ENCODE measurements at regions not wholly inside any gene's neighbourhood (a gene's known extent, or its start where the extent isn't known, plus 50 kb on each side); places are given as distances from the start of the nearest gene placed in this dataset.

- Histone ChIP-seq H3K4me1 (replicated peaks) (no peaks in the 10 kb centered on the region), H3K4me3 (no peak overlapping the region), H3K27ac (no peak overlapping the region), H3K36me3 (no peaks in the 10 kb centered on the region), H3K27me3 (replicated peaks; ENCODE audit: insufficient read depth) (no peaks in the 10 kb centered on the region), H3K9me3 (no peaks in the 10 kb centered on the region)
- intact Hi-C loops (cut with DNase I) = no loop called here
- no peak for DNase-seq (ENCODE audit: low spot score)
- TF ChIP-seq POLR2A (IDR thresholded peaks at IDR 0.05) = no peak
- TF ChIP-seq CTCF (IDR thresholded peaks at IDR 0.05) = no peak
- TF ChIP-seq POLR2AphosphoS5 (IDR thresholded peaks at IDR 0.05) = no peak
- WGBS = 31% methylated on average over 15 of the region's 17 CpGs
These were observed 110.3 kb downstream of the HMX1 start for GRCh38 chr4:8761167-8761823.

- DNase-seq (ENCODE audit: low spot score) = no peak
- Histone ChIP-seq H3K9me3 (no peaks in the 10 kb centered on the region), H3K36me3 (no peaks in the 10 kb centered on the region), H3K27me3 (replicated peaks; ENCODE audit: insufficient read depth) (no peaks in the 10 kb centered on the region), H3K4me3 (no peak overlapping the region), H3K4me1 (replicated peaks) (no peaks in the 10 kb centered on the region), H3K27ac (no peak overlapping the region)
- intact Hi-C loops (cut with DNase I) = no loop called here
- 72% methylated on average over 11 of the region's 11 CpGs for WGBS
- TF ChIP-seq POLR2AphosphoS5 (IDR thresholded peaks at IDR 0.05) (no peak), CTCF (IDR thresholded peaks at IDR 0.05) (no peak), POLR2A (IDR thresholded peaks at IDR 0.05) (no peak)
These were observed 111.1 kb downstream of the HMX1 start for GRCh38 chr4:8760561-8760960.

GRCh38 chr4:8759987-8760386 lies 111.7 kb downstream of the HMX1 start:
- TF ChIP-seq CTCF (IDR thresholded peaks at IDR 0.05) = no peak
- no peak for TF ChIP-seq POLR2AphosphoS5 (IDR thresholded peaks at IDR 0.05)
- no peak for TF ChIP-seq POLR2A (IDR thresholded peaks at IDR 0.05)
- H3K36me3 ChIP-seq = no peaks in the 10 kb centered on the region
- no peak overlapping the region for H3K4me3 ChIP-seq
- DNase-seq (ENCODE audit: low spot score) = no peak
- no peaks in the 10 kb centered on the region for H3K27me3 ChIP-seq (replicated peaks; ENCODE audit: insufficient read depth)
- 76% methylated on average over 19 of the region's 19 CpGs for WGBS
- H3K9me3 ChIP-seq = no peaks in the 10 kb centered on the region
- H3K27ac ChIP-seq = no peak overlapping the region
- intact Hi-C loops (cut with DNase I) = no loop called here
- H3K4me1 ChIP-seq (replicated peaks) = no peaks in the 10 kb centered on the region

- TF ChIP-seq POLR2AphosphoS5 (IDR thresholded peaks at IDR 0.05) (no peak), POLR2A (IDR thresholded peaks at IDR 0.05) (no peak), CTCF (IDR thresholded peaks at IDR 0.05) (no peak)
- WGBS = 56% methylated on average over 8 of the region's 8 CpGs
- no peak for DNase-seq (ENCODE audit: low spot score)
These were observed 114.8 kb downstream of the HMX1 start for GRCh38 chr4:8756816-8757215.

More at GRCh38 chr4:8756816-8757215, 114.8 kb downstream of the HMX1 start:
- Histone ChIP-seq H3K4me1 (replicated peaks) (no peaks in the 10 kb centered on the region), H3K9me3 (no peaks in the 10 kb centered on the region), H3K36me3 (no peaks in the 10 kb centered on the region), H3K27me3 (replicated peaks; ENCODE audit: insufficient read depth) (no peaks in the 10 kb centered on the region), H3K4me3 (no peak overlapping the region), H3K27ac (no peak overlapping the region)
- intact Hi-C loops (cut with DNase I) = no loop called here
